PC-9 (cell line): ENCODE measurements at regions not wholly inside any gene's neighbourhood (a gene's known extent, or its start where the extent isn't known, plus 50 kb on each side); places are given as distances from the start of the nearest gene placed in this dataset.

Experiments used
- BruUV-seq: library from RNA; stranded (reverse); fragments of 400-500 nt; replicated peaks from 2 replicates; lab custom pipeline; 2021; lab: Mats Ljungman, UMichigan
- CTCF ChIA-PET: fragments of 300-600 bp; sonication (Branson Sonifier 250); formaldehyde crosslinking; loops from one replicate; lab custom pipeline; 2022; ENCODE audit warnings: antibody characterized with exemption; lab: Charles Lee
- POLR2A ChIA-PET: fragments of 300-600 bp; sonication (Branson Sonifier 250); formaldehyde crosslinking; loops from one replicate; lab custom pipeline; 2022; ENCODE audit warnings: antibody characterized with exemption; ENCODE audit not compliant: unreplicated experiment; lab: Charles Lee
- DNase-seq, 2 experiments: peaks; one replicate each; pipeline versions ENCODE4 v3.0.0 to v3.0.0-alpha.2; 2015 to 2022; ENCODE audit warnings: mixed read lengths in 1 of 2
- H2AFZ ChIP-seq: fragments of 200-600 bp; sonication (generic); 2 replicates; pipeline ENCODE4 v1.8.1; 2017; ENCODE audit warnings: antibody characterized with exemption
- H3F3A ChIP-seq: fragments of 200-600 bp; sonication (generic); 2 replicates; pipeline ENCODE4 v1.8.1; 2017; ENCODE audit warnings: antibody characterized with exemption, mild to moderate bottlenecking, low read depth; ENCODE audit not compliant: insufficient read depth
- H3K27ac ChIP-seq: fragments of 200-600 bp; sonication (generic); 2 replicates; pipeline ENCODE4 v1.6.1; 2016; ENCODE audit warnings: mixed run types
- H3K27me3 ChIP-seq: fragments of 200-600 bp; sonication (generic); 2 replicates; pipeline ENCODE4 v1.6.1; 2016; ENCODE audit warnings: low read depth, mixed run types; ENCODE audit not compliant: insufficient read depth
- H3K36me3 ChIP-seq: fragments of 200-600 bp; sonication (generic); 2 replicates; pipeline ENCODE4 v1.6.1; 2016; ENCODE audit warnings: low read depth, mixed run types
- H3K4me1 ChIP-seq: fragments of 200-600 bp; sonication (generic); replicated peaks from 2 replicates; pipeline ENCODE4 v1.6.1; 2016; ENCODE audit warnings: mixed run types; ENCODE audit not compliant: insufficient read depth
- H3K4me2 ChIP-seq: fragments of 200-600 bp; sonication (generic); 2 replicates; pipeline ENCODE4 v1.6.1; 2017; ENCODE audit warnings: mixed run types
- H3K4me3 ChIP-seq: fragments of 200-600 bp; sonication (generic); 2 replicates; pipeline ENCODE4 v1.6.1; 2016; ENCODE audit warnings: mixed run types
- H3K79me2 ChIP-seq: fragments of 200-600 bp; sonication (generic); 2 replicates; pipeline ENCODE4 v1.6.1; 2017; ENCODE audit warnings: low read depth, mixed run types
- H3K9me2 ChIP-seq: fragments of 200-600 bp; sonication (generic); 2 replicates; pipeline ENCODE4 v1.8.1; 2017; ENCODE audit warnings: mild to moderate bottlenecking; ENCODE audit not compliant: insufficient read depth
- H3K9me3 ChIP-seq: fragments of 200-600 bp; sonication (generic); 2 replicates; pipeline ENCODE4 v1.8.1; 2016; ENCODE audit warnings: low read depth; ENCODE audit not compliant: insufficient read depth
- H4K20me1 ChIP-seq: fragments of 200-600 bp; sonication (generic); 2 replicates; pipeline ENCODE4 v1.8.1; 2017; ENCODE audit not compliant: insufficient read depth
- CTCF ChIP-seq: fragments of 200-600 bp; sonication (generic); conservative IDR thresholded peaks from 2 replicates; pipeline ENCODE4 v1.6.1; 2017; ENCODE audit warnings: mixed run types, antibody characterized with exemption, mild to moderate bottlenecking, moderate library complexity
- EZH2 ChIP-seq: fragments of 200-600 bp; sonication (generic); IDR thresholded peaks from 2 replicates; pipeline ENCODE4 v1.8.0; 2017; ENCODE audit warnings: antibody characterized with exemption, low read depth
- intact Hi-C: fragments of 100-400 bp; cut with micrococcal nuclease; formaldehyde crosslinking; loops from one replicate; pipeline ENCODE4 v1.10.0; 2022; ENCODE audit not compliant: unreplicated experiment

- intact Hi-C loops, result no loop called here
- H2AFZ ChIP-seq, result no peak overlapping the region
- no peaks in the 10 kb centered on the region for H3K27me3 ChIP-seq
- H3K79me2 ChIP-seq, result no peaks in the 10 kb centered on the region
- CTCF ChIA-PET, result interaction anchor here (0.6 kb wide), 1 partner anchor 308 kb away, joined by 3 read pairs; no protein-coding TSS in a partner anchor
- no peaks in the 10 kb centered on the region for H3K9me3 ChIP-seq
- no peak for DNase-seq
- H3K9me2 ChIP-seq, result no peaks in the 10 kb centered on the region; the same call in 1 of the 2 replicates
- H3K36me3 ChIP-seq, result no peaks in the 10 kb centered on the region
- no TSS peak for BruUV-seq
- H3K27ac ChIP-seq, result no peak overlapping the region
- POLR2A ChIA-PET, result no interaction called here
- no peaks in the 10 kb centered on the region for H3K4me1 ChIP-seq
- no peak overlapping the region for H3K4me3 ChIP-seq
- no peaks in the 10 kb centered on the region for H4K20me1 ChIP-seq
- TF ChIP-seq CTCF (no peak), EZH2 (no peak)
- H3F3A ChIP-seq, result no peaks in the 10 kb centered on the region
- H3K4me2 ChIP-seq, result no peak overlapping the region
These were observed 120.0 kb upstream of the BDNF start for GRCh38 chr11:27820249-27820648.

DNA sequence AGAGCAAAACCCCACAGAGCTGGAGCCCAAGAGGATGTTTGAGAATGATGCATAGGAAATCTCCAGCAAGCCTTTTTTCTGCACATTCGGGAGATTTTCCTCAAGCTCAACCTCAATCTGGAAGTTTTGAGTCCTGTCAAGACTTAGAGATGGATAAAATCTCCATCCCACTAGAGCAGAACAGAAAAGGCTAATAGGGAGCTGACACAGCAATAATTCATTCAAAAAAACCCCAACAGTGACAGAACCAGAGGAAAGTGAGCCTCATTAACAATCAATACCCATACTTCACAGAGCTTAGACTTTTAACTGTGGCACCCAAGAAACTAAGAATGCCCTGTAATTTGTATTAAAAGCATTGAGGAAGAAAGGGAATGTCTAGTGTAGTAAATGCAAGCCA is 115.9 kb upstream of the BDNF start:
- no peak for DNase-seq
- Histone ChIP-seq H3K9me2 (no peaks in the 10 kb centered on the region; the same call in none of the 2 replicates), H3K27me3 (no peaks in the 10 kb centered on the region), H3K36me3 (no peaks in the 10 kb centered on the region), H3K79me2 (no peaks in the 10 kb centered on the region), H3K4me1 (no peaks in the 10 kb centered on the region), H4K20me1 (no peaks in the 10 kb centered on the region), H2AFZ (no peak overlapping the region), H3K4me3 (no peak overlapping the region), H3K4me2 (no peak overlapping the region), H3F3A (no peaks in the 10 kb centered on the region), H3K27ac (no peak overlapping the region), H3K9me3 (no peaks in the 10 kb centered on the region)
- POLR2A ChIA-PET, result no interaction called here
- intact Hi-C loops, result no loop called here
- BruUV-seq, result no TSS peak
- TF ChIP-seq EZH2 (no peak), CTCF (no peak)
- CTCF ChIA-PET, result no interaction called here

DNA sequence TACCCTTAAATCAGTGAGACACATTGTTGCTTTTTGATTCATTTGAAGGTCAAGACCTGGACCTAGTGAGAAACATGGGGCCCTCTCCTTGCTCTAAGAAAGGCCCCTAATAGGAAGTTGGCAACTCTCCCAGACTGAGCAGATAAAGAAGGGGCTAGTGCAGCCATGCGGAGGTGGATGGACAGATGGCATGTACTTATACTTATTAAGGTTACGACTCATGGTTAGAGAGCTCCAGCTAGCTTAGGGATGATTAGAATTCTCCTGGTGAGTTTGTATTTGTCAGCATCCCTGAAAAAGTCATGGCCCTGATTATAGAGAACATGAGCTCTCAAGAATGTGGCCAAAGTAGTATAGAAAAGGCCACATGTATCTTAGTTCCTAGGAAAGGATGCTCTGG is 112.1 kb upstream of the BDNF start:
- H3K9me3 ChIP-seq, result no peaks in the 10 kb centered on the region
- CTCF ChIA-PET, result no interaction called here
- no peaks in the 10 kb centered on the region for H3K36me3 ChIP-seq
- POLR2A ChIA-PET, result no interaction called here
- H3K9me2 ChIP-seq, result no peaks in the 10 kb centered on the region; the same call in 1 of the 2 replicates
- H3K27ac ChIP-seq, result no peak overlapping the region
- H3K27me3 ChIP-seq, result no peaks in the 10 kb centered on the region
- H3F3A ChIP-seq, result no peaks in the 10 kb centered on the region
- TF ChIP-seq CTCF (no peak), EZH2 (no peak)
- no peak for DNase-seq
- H3K4me2 ChIP-seq, result no peak overlapping the region
- H3K79me2 ChIP-seq, result no peaks in the 10 kb centered on the region
- BruUV-seq, result no TSS peak
- H4K20me1 ChIP-seq, result no peaks in the 10 kb centered on the region
- no peak overlapping the region for H3K4me3 ChIP-seq
- no peaks in the 10 kb centered on the region for H3K4me1 ChIP-seq
- no peak overlapping the region for H2AFZ ChIP-seq
- intact Hi-C loops, result no loop called here
